ENCODE measurements at regions not wholly inside any gene's neighbourhood (a gene's known extent, or its start where the extent isn't known, plus 50 kb on each side); places are given as distances from the start of the nearest gene placed in this dataset.
"Not testable (repeated sequence)": the region's sequence is repeated elsewhere in the genome, so short reads cannot be mapped to it uniquely, and the experiment has no call there.

- no peak for DNase-seq (ENCODE audit: low read depth)
Measured at GRCh38 chr7:110486549-110486948, 604.4 kb upstream of the LRRN3 start.

- no peak for DNase-seq (ENCODE audit: low read depth)
Measured at GRCh38 chr7:110502888-110503465, 588.0 kb upstream of the LRRN3 start.

- no peak for DNase-seq (ENCODE audit: low read depth)
Measured at GRCh38 chr7:110507369-110507768, 583.6 kb upstream of the LRRN3 start.

GRCh38 chr7:110507832-110508231 is 583.1 kb upstream of the LRRN3 start:
- DNase-seq (ENCODE audit: low read depth), result no peak

GRCh38 chr7:110514975-110515551 is 575.9 kb upstream of the LRRN3 start:
- DNase-seq (ENCODE audit: low read depth), result not testable (repeated sequence)

- DNase-seq (ENCODE audit: low read depth), result no peak
Measured at GRCh38 chr7:110519851-110520250, 571.1 kb upstream of the LRRN3 start.

- no peak for DNase-seq (ENCODE audit: low read depth)
Measured at GRCh38 chr7:110521357-110521911, 569.5 kb upstream of the LRRN3 start.

- DNase-seq (ENCODE audit: low read depth), result no peak
Measured at GRCh38 chr7:110522061-110522760, 568.7 kb upstream of the LRRN3 start.

GRCh38 chr7:110522761-110523200 is 568.1 kb upstream of the LRRN3 start:
- DNase-seq (ENCODE audit: low read depth), result no peak

GRCh38 chr7:110529175-110529574 is 561.8 kb upstream of the LRRN3 start:
- no peak for DNase-seq (ENCODE audit: low read depth)

GRCh38 chr7:110531186-110531585 is 559.7 kb upstream of the LRRN3 start:
- no peak for DNase-seq (ENCODE audit: low read depth)

GRCh38 chr7:110534241-110534931 is 556.5 kb upstream of the LRRN3 start:
- DNase-seq (ENCODE audit: low read depth), result peak; percentile 1

- no peak for DNase-seq (ENCODE audit: low read depth)
Measured at GRCh38 chr7:110539216-110539615, 551.7 kb upstream of the LRRN3 start.

GRCh38 chr7:110541962-110542361 is 549.0 kb upstream of the LRRN3 start:
- DNase-seq (ENCODE audit: low read depth), result no peak

GRCh38 chr7:110544194-110544593 is 546.7 kb upstream of the LRRN3 start:
- DNase-seq (ENCODE audit: low read depth), result no peak

- no peak for DNase-seq (ENCODE audit: low read depth)
Measured at GRCh38 chr7:110548372-110548771, 542.6 kb upstream of the LRRN3 start.

- DNase-seq (ENCODE audit: low read depth), result no peak
Measured at GRCh38 chr7:110557136-110557535, 533.8 kb upstream of the LRRN3 start.

GRCh38 chr7:110563286-110563685 is 527.6 kb upstream of the LRRN3 start:
- DNase-seq (ENCODE audit: low read depth), result not testable (repeated sequence)

- no peak for DNase-seq (ENCODE audit: low read depth)
Measured at GRCh38 chr7:110564246-110564645, 526.7 kb upstream of the LRRN3 start.

GRCh38 chr7:110568388-110568787 is 522.5 kb upstream of the LRRN3 start:
- DNase-seq (ENCODE audit: low read depth), result no peak

GRCh38 chr7:110568932-110569331 is 522.0 kb upstream of the LRRN3 start:
- DNase-seq (ENCODE audit: low read depth), result no peak

GRCh38 chr7:110569486-110570205 is 521.3 kb upstream of the LRRN3 start:
- DNase-seq (ENCODE audit: low read depth), result no peak

Data from GM04503 (cell line).